Brain microvascular endothelial cell (primary cell): ENCODE measurements at regions not wholly inside any gene's neighbourhood (a gene's known extent, or its start where the extent isn't known, plus 50 kb on each side); places are given as distances from the start of the nearest gene placed in this dataset.

ENCODE experiments used
- DNase-seq: peaks from one replicate; pipeline ENCODE4 v3.0.0-alpha.2; 2020
- H3K27ac ChIP-seq: fragments of 250-450 bp; sonication (Bioruptor Pico); 2 replicates; pipeline ENCODE4 v1.5.1; 2020; ENCODE audit warnings: mild to moderate bottlenecking, moderate library complexity
- H3K27me3 ChIP-seq: fragments of 250-450 bp; sonication (Bioruptor Pico); replicated peaks from 2 replicates; pipeline ENCODE4 v1.5.1; 2020; ENCODE audit warnings: mild to moderate bottlenecking
- H3K36me3 ChIP-seq: fragments of 250-450 bp; sonication (Bioruptor Pico); replicated peaks from 2 replicates; pipeline ENCODE4 v1.5.1; 2020; ENCODE audit warnings: mild to moderate bottlenecking
- H3K4me3 ChIP-seq: 2 replicates; pipeline ENCODE4 v1.5.1; 2011; ENCODE audit warnings: low read depth, mild to moderate bottlenecking, control low read depth, low read length, moderate library complexity
- CTCF ChIP-seq: IDR thresholded peaks from 2 replicates; pipeline ENCODE4 v1.5.1; 2011; ENCODE audit warnings: low read depth, mild to moderate bottlenecking, moderate library complexity, low read length, control low read depth, inconsistent platforms; ENCODE audit errors: missing control alignments
- in situ Hi-C: cut with HindIII; loops from 2 replicates; pipeline ENCODE4 v1.10.0; 2017; ENCODE audit warnings: low sequenced_read_pairs, low pct_ligation_motif_present

- in situ Hi-C loops, result no loop called here
- DNase-seq, result no peak
- Histone ChIP-seq H3K27ac (no peak overlapping the region), H3K36me3 (no peaks in the 10 kb centered on the region), H3K27me3 (no peaks in the 10 kb centered on the region), H3K4me3 (no peak overlapping the region)
- no peak for TF ChIP-seq CTCF
Observed at GRCh38 chr2:59312967-59313940, 1072.1 kb upstream of the FANCL start.

DNA sequence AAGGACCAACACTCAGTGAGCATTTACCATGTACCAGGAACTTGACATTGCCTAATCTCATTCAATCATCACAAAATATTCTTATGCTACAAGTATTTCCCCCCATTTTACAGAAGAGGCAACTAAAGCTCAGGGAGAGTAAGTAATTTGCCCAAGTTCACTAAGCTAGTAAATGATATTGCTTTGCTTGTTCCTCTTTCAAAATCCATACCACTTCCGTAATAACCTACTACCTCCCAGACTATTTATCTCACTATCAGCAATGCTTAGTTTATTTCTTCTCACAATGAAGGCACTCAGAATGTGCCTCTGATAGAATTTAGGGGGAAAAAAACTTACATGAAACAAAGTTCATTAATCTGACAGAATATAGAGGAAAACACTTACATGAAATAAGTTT, 1070.9 kb upstream of the FANCL start:
- DNase-seq, result no peak

DNA sequence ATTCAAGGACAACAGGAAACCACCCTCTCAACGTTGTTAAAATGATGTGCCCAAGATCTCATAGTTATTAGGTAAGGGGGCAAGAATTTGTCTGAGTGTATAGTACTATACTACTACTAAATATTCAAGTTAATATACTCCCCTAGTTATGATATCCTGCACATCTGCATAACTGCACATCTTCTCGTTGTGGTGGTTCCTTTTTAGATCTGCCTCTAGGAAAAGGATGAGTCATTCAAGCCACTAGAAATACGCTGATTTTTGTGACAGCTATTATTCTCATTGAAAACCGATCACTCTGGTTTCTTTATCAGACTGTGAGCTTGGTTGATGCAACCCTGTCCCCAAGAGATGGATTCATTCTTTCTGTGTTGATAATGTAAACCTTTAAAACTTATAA, 1067.0 kb upstream of the FANCL start:
- in situ Hi-C loops, result no loop called here
- DNase-seq, result no peak
- Histone ChIP-seq H3K27me3 (no peaks in the 10 kb centered on the region), H3K4me3 (no peak overlapping the region), H3K36me3 (no peaks in the 10 kb centered on the region), H3K27ac (no peak overlapping the region)
- TF ChIP-seq CTCF, result no peak

More for the DNA sequence above, 1070.9 kb upstream of the FANCL start:
- Histone ChIP-seq H3K27me3 (no peaks in the 10 kb centered on the region), H3K27ac (no peak overlapping the region), H3K4me3 (no peak overlapping the region), H3K36me3 (no peaks in the 10 kb centered on the region)
- in situ Hi-C loops, result no loop called here
- no peak for TF ChIP-seq CTCF

DNA sequence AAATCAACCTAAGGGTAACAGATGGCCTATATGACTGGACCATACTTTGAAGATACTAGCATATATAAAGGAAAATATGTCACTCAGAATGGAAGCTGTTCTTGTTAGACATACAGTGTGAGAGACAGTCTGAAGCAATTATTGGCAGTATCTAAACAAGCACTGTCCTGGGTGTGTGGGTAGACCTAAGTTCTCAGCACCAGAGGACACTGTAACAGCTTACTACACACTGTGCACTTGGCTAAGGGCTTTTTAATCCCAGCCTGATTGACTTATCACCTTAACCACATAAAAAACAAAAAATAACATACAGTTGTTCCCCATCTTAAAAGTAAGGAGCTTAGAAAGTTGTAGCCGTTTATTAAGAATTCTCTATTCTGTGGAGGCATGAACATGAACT, 1066.1 kb upstream of the FANCL start:
- no peak overlapping the region for H3K27ac ChIP-seq
- in situ Hi-C loops, result no loop called here
- TF ChIP-seq CTCF, result no peak

DNA sequence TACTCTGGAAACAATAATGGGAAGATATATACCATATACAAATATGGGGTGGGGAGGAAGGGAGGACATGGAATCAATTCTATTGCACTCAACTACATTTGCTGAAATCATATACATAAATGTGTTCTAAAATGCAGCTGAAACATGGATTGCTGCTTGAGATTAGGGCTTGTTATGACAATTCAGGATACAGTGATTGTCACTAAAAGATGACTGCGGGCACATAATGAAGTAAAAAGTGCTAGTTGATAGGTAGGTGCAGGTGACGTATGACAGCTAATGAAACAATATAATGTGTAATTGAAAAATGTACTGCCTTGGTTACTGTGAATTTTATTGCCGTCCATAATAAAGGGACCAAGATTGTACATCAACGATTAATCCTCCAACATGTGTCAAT, 1062.1 kb upstream of the FANCL start:
- no peak overlapping the region for H3K27ac ChIP-seq
- no peaks in the 10 kb centered on the region for H3K27me3 ChIP-seq
- TF ChIP-seq CTCF, result no peak
- DNase-seq, result no peak
- H3K4me3 ChIP-seq, result no peak overlapping the region
- in situ Hi-C loops, result no loop called here
- no peaks in the 10 kb centered on the region for H3K36me3 ChIP-seq

More for the DNA sequence above, 1066.1 kb upstream of the FANCL start:
- H3K36me3 ChIP-seq, result no peaks in the 10 kb centered on the region
- no peak for DNase-seq
- H3K27me3 ChIP-seq, result no peaks in the 10 kb centered on the region
- no peak overlapping the region for H3K4me3 ChIP-seq
